ENCODE measurements at regions not wholly inside any gene's neighbourhood (a gene's known extent, or its start where the extent isn't known, plus 50 kb on each side); places are given as distances from the start of the nearest gene placed in this dataset.
A peak's percentile ranks its signal among the peaks of the same experiment; 100 is the strongest.

DNA sequence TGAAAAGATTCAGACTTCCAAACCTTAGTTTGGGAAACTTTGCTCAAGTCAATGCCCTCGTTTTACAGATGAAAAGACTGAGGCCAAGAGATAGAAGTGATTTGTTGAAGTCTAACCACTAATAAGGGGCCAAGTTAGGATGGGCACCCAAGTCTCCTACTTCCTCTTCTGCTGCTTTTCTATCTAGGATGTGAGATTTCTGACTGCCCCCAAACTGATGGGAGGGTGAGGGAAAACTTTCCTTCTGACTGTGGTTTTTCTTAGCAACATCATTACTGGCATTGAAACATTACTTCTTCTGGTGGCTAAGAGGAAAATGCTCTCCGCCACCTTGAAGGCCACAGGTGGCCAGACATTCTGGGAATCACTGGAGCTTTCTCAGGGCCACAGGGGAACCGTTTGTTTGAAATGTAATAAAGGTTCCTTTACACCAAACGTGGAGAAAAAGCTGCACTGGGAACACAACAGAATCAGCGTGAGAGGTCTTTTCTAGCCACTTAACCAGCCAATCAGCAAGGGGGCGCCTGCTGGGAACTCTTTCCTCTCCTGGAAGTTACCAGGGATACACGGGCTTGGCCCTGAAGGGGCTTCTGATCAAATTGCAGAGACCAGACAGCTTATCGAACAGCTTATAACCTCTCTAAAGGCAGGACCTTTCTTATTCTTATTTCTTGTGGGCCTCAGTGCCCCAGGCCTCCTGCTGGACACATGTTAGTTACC is 115.9 kb upstream of the TEX13D start:
- no peak for TF ChIP-seq CTCF (IDR thresholded peaks at IDR 0.05; ENCODE audit: unreplicated experiment)
- no peaks in the 10 kb centered on the region for H3K9me3 Mint-ChIP-seq (ENCODE audit: unreplicated experiment)
- H3K36me3 Mint-ChIP-seq (ENCODE audit: low read depth, unreplicated experiment) = no peaks in the 10 kb centered on the region
- H3K4me1 Mint-ChIP-seq (ENCODE audit: unreplicated experiment) = peaks cover 36% of the 10 kb centered on the region
- H3K27ac Mint-ChIP-seq (ENCODE audit: unreplicated experiment) = peak overlapping the region; percentile 99
- no peak for DNase-seq (ENCODE audit: low spot score)
- H3K4me3 Mint-ChIP-seq (ENCODE audit: unreplicated experiment) = no peak overlapping the region
- H3K27me3 Mint-ChIP-seq (ENCODE audit: unreplicated experiment) = peaks cover 4% of the 10 kb centered on the region

GRCh38 chrX:124217304-124218251 is 114.9 kb upstream of the TEX13D start:
- no peak for TF ChIP-seq CTCF (IDR thresholded peaks at IDR 0.05; ENCODE audit: unreplicated experiment)
- Mint-ChIP-seq H3K27me3 (ENCODE audit: unreplicated experiment) (peaks cover 4% of the 10 kb centered on the region), H3K4me1 (ENCODE audit: unreplicated experiment) (peaks cover 36% of the 10 kb centered on the region), H3K36me3 (ENCODE audit: low read depth, unreplicated experiment) (no peaks in the 10 kb centered on the region), H3K9me3 (ENCODE audit: unreplicated experiment) (no peaks in the 10 kb centered on the region), H3K4me3 (ENCODE audit: unreplicated experiment) (peak overlapping the region; percentile 67), H3K27ac (ENCODE audit: unreplicated experiment) (peak overlapping the region; percentile 99)
- DNase-seq (ENCODE audit: low spot score) = peak; percentile 26

DNA sequence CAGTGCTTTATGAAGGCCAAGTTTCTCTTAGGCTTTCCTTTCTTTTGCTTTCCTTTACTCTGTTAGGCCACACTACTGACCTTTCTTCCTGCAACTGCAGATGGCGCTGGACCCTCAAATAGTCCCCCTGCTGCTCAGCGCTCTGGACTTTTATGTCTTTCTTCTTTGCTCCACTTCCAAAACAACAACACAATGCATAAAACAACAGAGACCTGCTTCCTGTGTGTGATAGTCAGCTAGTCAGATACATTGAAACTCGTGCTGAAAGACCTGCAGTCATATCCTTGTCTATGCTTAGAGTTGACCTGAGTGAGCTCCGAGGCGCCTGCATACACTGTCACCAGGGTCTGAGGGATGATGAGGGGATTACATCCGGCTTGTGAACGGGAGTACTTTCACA is 108.9 kb upstream of the TEX13D start:
- peak; percentile 18 for DNase-seq (ENCODE audit: low spot score)

DNA sequence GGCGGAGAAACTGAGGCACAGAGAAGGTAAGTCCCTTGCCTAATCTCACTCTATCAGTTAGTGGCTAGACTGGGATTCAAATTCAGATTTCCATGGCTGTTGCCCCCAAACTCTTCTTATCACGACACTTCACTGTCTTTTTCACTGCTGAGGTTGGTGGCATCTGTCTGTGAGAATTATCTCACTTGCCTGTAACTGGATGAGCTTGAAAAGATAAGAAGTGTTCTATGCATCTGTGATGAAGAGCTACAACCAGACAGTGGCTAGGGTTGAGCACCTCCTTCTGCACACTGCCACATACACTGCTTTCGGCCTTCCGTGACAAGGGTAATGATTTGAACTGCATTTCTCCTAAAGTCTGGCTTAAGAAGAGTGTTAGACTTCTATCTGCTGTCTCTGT is 107.9 kb upstream of the TEX13D start:
- no peak for TF ChIP-seq CTCF (IDR thresholded peaks at IDR 0.05; ENCODE audit: unreplicated experiment)
- no peaks in the 10 kb centered on the region for H3K9me3 Mint-ChIP-seq (ENCODE audit: unreplicated experiment)
- no peak for DNase-seq (ENCODE audit: low spot score)
- peaks cover 3% of the 10 kb centered on the region for H3K27me3 Mint-ChIP-seq (ENCODE audit: unreplicated experiment)
- H3K4me3 Mint-ChIP-seq (ENCODE audit: unreplicated experiment) = no peak overlapping the region
- H3K27ac Mint-ChIP-seq (ENCODE audit: unreplicated experiment) = no peak overlapping the region
- peaks cover 20% of the 10 kb centered on the region for H3K4me1 Mint-ChIP-seq (ENCODE audit: unreplicated experiment)
- H3K36me3 Mint-ChIP-seq (ENCODE audit: low read depth, unreplicated experiment) = no peaks in the 10 kb centered on the region

More for the DNA sequence above, 108.9 kb upstream of the TEX13D start:
- Mint-ChIP-seq H3K9me3 (ENCODE audit: unreplicated experiment) (no peaks in the 10 kb centered on the region), H3K4me1 (ENCODE audit: unreplicated experiment) (peaks cover 30% of the 10 kb centered on the region), H3K36me3 (ENCODE audit: low read depth, unreplicated experiment) (no peaks in the 10 kb centered on the region), H3K27ac (ENCODE audit: unreplicated experiment) (peak overlapping the region; percentile 91), H3K4me3 (ENCODE audit: unreplicated experiment) (no peak overlapping the region), H3K27me3 (ENCODE audit: unreplicated experiment) (peaks cover 3% of the 10 kb centered on the region)
- no peak for TF ChIP-seq CTCF (IDR thresholded peaks at IDR 0.05; ENCODE audit: unreplicated experiment)
